Tibial nerve (tissue), 4 donors: ENCODE measurements at regions not wholly inside any gene's neighbourhood (a gene's known extent, or its start where the extent isn't known, plus 50 kb on each side); places are given as distances from the start of the nearest gene placed in this dataset.

Source experiments
- CTCF ChIP-seq, 5 experiments: fragments of 200-600 bp in 3 of 5; fragments of 450-650 bp in 2 of 5; sonication (generic) in 3 of 5; IDR thresholded peaks; one replicate each; pipeline ENCODE4 v1.5.1; 2016 to 2019; ENCODE audit warnings: antibody characterized with exemption in 5 of 5, mild to moderate bottlenecking in 3 of 5, moderate library complexity in 2 of 5
- EP300 ChIP-seq, 2 donors: sonication (generic); formaldehyde crosslinking; IDR thresholded peaks; one replicate each; pipeline ENCODE4 v1.6.1; 2017; ENCODE audit warnings: antibody characterized with exemption in 2 of 2, mild to moderate bottlenecking in 1 of 2
- POLR2A ChIP-seq, 2 donors: fragments of 450-650 bp; IDR thresholded peaks; one replicate each; pipeline ENCODE4 v1.6.1; 2017; ENCODE audit warnings: antibody characterized with exemption in 2 of 2, mild to moderate bottlenecking in 2 of 2, moderate library complexity in 2 of 2

GRCh38 chr4:178463747-178464146 is 1021.5 kb upstream of the AGA start:
- TF ChIP-seq CTCF (IDR thresholded peaks at IDR 0.05) (no peak), POLR2A (IDR thresholded peaks at IDR 0.05) (no peak), EP300 (IDR thresholded peaks at IDR 0.05) (no peak)
